K562 (cell line): ENCODE measurements at regions not wholly inside any gene's neighbourhood (a gene's known extent, or its start where the extent isn't known, plus 50 kb on each side); places are given as distances from the start of the nearest gene placed in this dataset.

Experiments used
- HNRNPUL1 ChIP-seq: fragments of 200-400 bp; formaldehyde crosslinking; IDR thresholded peaks from 2 replicates; pipeline ENCODE4 v1.6.1; 2017; ENCODE audit warnings: low read length
- MTA3 ChIP-seq: fragments of 450-650 bp; formaldehyde crosslinking; IDR thresholded peaks from 2 replicates; pipeline ENCODE4 v1.6.1; 2017; ENCODE audit warnings: mild to moderate bottlenecking, borderline replicate concordance
- NCOA4 ChIP-seq: fragments of 450-650 bp; IDR thresholded peaks from 2 replicates; pipeline ENCODE4 v1.6.1; 2018; ENCODE audit warnings: mild to moderate bottlenecking; ENCODE audit not compliant: partially characterized antibody
- RAD21 ChIP-seq, 2 experiments: fragments of 250-450 bp in 1 of 2; fragments of 450-650 bp in 1 of 2; sonication (Bioruptor Pico) in 1 of 2; formaldehyde crosslinking in 1 of 2; IDR thresholded peaks in 1 of 2; conservative IDR thresholded peaks in 1 of 2; 2 replicates each; pipeline versions ENCODE4 v1.4.0 to v1.8.0; 2020 to 2022; ENCODE audit warnings: mild to moderate bottlenecking in 2 of 2, moderate library complexity in 1 of 2
- SMARCC2 ChIP-seq: fragments of 450-650 bp; IDR thresholded peaks from 2 replicates; pipeline ENCODE4 v1.6.1; 2017; ENCODE audit warnings: antibody characterized with exemption, moderate library complexity, mild to moderate bottlenecking, low read depth
- ZNF318 ChIP-seq, 2 experiments: fragments of 450-650 bp; IDR thresholded peaks; 2 replicates each; pipeline ENCODE4 v1.6.1; 2016; ENCODE audit warnings: mild to moderate bottlenecking in 2 of 2, borderline replicate concordance in 1 of 2, low read depth in 1 of 2, moderate library complexity in 1 of 2
- ZSCAN29 ChIP-seq: fragments of 450-650 bp; IDR thresholded peaks from 2 replicates; pipeline ENCODE4 v1.6.1; 2017
- TF ChIP-seq, protein P1 (sequence below): fragments of 450-650 bp; IDR thresholded peaks from 2 replicates; pipeline ENCODE4 v1.6.1; 2017; ENCODE audit warnings: antibody characterized with exemption, mild to moderate bottlenecking
- TF ChIP-seq, protein P2 (sequence below): fragments of 250-450 bp; sonication (Bioruptor Pico); IDR thresholded peaks from 2 replicates; pipeline ENCODE4 v1.6.1; 2021; ENCODE audit warnings: mild to moderate bottlenecking

DNA sequence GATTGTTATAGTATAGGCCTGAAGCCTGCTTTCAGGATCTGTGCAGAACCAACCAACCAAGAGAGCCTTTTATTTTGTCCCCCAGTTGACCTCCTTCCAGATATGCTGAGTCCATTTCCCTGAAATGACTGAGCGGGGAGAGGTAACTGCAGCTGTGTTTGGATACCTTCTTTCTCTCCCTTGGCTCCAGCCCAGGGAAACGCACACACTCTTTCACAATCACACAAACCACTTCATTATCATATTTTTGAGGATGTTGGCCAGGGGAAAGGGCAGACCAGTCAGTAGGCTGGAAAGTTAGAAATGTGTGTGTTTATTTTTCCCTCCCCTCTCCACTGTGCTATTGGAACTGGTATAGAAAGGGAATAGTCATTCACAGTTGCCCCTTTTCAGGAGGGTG, 417.7 kb upstream of the TBL1XR1 start (continued):
- TF ChIP-seq, protein P1, sequence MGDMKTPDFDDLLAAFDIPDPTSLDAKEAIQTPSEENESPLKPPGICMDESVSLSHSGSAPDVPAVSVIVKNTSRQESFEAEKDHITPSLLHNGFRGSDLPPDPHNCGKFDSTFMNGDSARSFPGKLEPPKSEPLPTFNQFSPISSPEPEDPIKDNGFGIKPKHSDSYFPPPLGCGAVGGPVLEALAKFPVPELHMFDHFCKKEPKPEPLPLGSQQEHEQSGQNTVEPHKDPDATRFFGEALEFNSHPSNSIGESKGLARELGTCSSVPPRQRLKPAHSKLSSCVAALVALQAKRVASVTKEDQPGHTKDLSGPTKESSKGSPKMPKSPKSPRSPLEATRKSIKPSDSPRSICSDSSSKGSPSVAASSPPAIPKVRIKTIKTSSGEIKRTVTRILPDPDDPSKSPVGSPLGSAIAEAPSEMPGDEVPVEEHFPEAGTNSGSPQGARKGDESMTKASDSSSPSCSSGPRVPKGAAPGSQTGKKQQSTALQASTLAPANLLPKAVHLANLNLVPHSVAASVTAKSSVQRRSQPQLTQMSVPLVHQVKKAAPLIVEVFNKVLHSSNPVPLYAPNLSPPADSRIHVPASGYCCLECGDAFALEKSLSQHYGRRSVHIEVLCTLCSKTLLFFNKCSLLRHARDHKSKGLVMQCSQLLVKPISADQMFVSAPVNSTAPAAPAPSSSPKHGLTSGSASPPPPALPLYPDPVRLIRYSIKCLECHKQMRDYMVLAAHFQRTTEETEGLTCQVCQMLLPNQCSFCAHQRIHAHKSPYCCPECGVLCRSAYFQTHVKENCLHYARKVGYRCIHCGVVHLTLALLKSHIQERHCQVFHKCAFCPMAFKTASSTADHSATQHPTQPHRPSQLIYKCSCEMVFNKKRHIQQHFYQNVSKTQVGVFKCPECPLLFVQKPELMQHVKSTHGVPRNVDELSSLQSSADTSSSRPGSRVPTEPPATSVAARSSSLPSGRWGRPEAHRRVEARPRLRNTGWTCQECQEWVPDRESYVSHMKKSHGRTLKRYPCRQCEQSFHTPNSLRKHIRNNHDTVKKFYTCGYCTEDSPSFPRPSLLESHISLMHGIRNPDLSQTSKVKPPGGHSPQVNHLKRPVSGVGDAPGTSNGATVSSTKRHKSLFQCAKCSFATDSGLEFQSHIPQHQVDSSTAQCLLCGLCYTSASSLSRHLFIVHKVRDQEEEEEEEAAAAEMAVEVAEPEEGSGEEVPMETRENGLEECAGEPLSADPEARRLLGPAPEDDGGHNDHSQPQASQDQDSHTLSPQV = 0 out of 2 replicates have a peak, but pooled peaks have one; percentile 59
- TF ChIP-seq HNRNPUL1 (no peak), MTA3 (peak; percentile 24; the same call in 1 of the 2 replicates), SMARCC2 (0 out of 2 replicates have a peak, but pooled peaks have one; percentile 23), NCOA4 (no peak), ZSCAN29 (no peak), ZNF318 (IDR thresholded peaks at IDR 0.05; ENCODE audit: borderline replicate concordance in 1 of 2, low read depth in 1 of 2) (peak in 1 of 2 experiments; percentile 56; a peak in 1 of 4 replicates), RAD21 (CRISPR knock-in tag; conservative IDR thresholded peaks at IDR 0.05 in 1 of 2, IDR thresholded peaks at IDR 0.05 in 1 of 2) (0 out of 4 replicates have a peak, but pooled peaks of 1 of the 2 experiments have one; percentile 16)
- TF ChIP-seq, protein P2, sequence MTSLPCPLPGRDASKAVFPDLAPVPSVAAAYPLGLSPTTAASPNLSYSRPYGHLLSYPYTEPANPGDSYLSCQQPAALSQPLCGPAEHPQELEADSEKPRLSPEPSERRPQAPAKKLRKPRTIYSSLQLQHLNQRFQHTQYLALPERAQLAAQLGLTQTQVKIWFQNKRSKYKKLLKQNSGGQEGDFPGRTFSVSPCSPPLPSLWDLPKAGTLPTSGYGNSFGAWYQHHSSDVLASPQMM (CRISPR knock-in tag) = no peak
